Uterus (tissue), 2 donors: ENCODE measurements at regions not wholly inside any gene's neighbourhood (a gene's known extent, or its start where the extent isn't known, plus 50 kb on each side); places are given as distances from the start of the nearest gene placed in this dataset.

ENCODE experiments used
- POLR2A ChIP-seq, 2 donors: fragments of 450-650 bp; IDR thresholded peaks; one replicate each; pipeline ENCODE4 v1.6.1; 2016; ENCODE audit warnings: antibody characterized with exemption in 2 of 2, mild to moderate bottlenecking in 1 of 2, moderate library complexity in 1 of 2
- TF ChIP-seq, protein P1 (sequence below), 4 experiments: fragments of 200-600 bp in 2 of 4; fragments of 450-650 bp in 2 of 4; sonication (generic) in 2 of 4; IDR thresholded peaks; one replicate each; pipeline ENCODE4 v1.5.1; 2016 to 2019; ENCODE audit warnings: antibody characterized with exemption in 4 of 4, mild to moderate bottlenecking in 2 of 4, moderate library complexity in 1 of 4

DNA sequence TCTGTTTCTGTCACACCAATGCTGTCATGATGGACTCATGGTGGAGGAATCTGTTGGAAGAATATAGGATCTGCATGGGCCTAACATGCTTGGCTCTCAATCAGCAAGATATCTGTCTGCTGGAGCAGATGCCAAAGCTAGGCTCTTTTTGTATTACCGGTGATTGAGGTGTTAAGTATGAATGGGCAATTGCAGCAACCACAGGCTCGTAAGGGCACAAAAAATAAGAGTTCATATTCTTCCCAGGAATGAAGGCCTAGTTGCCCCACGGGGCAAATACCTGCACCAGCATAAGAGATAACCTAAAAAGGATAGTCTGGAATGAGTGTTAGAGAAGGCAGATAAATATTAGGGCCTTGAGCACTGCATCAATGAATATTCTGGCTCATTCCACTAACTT is 679.5 kb upstream of the COX7C start:
- TF ChIP-seq, protein P1, sequence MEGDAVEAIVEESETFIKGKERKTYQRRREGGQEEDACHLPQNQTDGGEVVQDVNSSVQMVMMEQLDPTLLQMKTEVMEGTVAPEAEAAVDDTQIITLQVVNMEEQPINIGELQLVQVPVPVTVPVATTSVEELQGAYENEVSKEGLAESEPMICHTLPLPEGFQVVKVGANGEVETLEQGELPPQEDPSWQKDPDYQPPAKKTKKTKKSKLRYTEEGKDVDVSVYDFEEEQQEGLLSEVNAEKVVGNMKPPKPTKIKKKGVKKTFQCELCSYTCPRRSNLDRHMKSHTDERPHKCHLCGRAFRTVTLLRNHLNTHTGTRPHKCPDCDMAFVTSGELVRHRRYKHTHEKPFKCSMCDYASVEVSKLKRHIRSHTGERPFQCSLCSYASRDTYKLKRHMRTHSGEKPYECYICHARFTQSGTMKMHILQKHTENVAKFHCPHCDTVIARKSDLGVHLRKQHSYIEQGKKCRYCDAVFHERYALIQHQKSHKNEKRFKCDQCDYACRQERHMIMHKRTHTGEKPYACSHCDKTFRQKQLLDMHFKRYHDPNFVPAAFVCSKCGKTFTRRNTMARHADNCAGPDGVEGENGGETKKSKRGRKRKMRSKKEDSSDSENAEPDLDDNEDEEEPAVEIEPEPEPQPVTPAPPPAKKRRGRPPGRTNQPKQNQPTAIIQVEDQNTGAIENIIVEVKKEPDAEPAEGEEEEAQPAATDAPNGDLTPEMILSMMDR (IDR thresholded peaks at IDR 0.05): no peak
- TF ChIP-seq POLR2A (IDR thresholded peaks at IDR 0.05): no peak
